ENCODE measurements at regions not wholly inside any gene's neighbourhood (a gene's known extent, or its start where the extent isn't known, plus 50 kb on each side); places are given as distances from the start of the nearest gene placed in this dataset.
"Not testable (repeated sequence)": the region's sequence is repeated elsewhere in the genome, so short reads cannot be mapped to it uniquely, and the experiment has no call there.

DNA sequence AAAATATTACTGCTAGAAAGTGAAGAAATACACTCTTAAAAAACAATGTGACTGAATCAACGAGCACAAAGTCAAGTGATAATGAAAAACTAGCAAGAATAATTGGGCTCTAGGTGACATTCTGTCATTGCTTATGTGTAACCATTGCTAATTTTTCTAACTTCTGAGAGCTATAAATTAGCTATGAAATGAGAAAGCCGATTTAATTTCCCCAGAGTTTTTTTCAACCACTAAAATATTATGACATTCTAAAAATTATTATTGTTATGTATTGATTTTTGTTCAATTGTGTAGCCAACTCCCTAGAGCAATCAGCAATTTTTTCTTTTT, 458.6 kb upstream of the ATXN8OS start:
- DNase-seq (ENCODE audit: low spot score): no peak

GRCh38 chr13:69648340-69649062, 459.1 kb upstream of the ATXN8OS start:
- DNase-seq (ENCODE audit: low spot score): no peak

DNA sequence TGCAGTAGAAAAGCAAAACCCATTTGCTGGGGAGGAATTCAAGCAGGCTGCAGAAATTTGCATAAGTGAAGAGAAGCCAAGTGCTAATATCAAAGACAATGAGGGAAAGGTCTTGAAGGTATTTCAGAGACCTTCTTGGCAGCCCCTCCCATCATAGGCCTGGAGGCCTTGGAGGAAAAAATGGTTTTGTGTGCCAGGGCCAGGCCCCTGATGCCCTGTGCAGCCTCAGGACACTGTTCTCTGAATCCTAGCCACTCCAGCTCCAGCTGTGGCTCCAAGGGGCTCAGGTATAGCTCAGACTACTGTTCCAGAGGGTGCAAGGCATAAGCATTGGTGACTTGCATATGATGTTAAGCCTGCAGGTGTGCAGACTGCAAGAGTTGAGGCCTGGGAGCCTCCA, 463.2 kb upstream of the ATXN8OS start:
- no peak for DNase-seq (ENCODE audit: low spot score)

DNA sequence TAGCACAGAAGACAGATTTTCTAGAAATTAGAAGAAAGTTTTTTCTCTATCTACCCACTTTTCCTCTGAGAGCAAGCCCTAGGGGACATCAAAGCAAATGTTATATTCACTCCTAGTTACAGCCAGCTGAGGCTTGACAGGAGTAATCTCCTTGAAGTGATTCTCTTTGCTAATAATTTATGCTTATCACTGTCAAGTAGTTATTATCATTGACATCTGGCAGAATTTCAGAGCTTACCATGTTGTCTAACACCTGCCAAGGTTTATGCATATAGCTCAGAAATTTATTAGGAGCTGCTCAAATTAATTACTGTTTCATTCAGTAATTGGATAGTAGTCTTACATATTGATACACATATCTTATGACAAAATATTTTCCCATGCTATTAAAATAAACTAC, 465.9 kb upstream of the ATXN8OS start:
- no peak for DNase-seq (ENCODE audit: low spot score)

GRCh38 chr13:69633044-69633443, 474.6 kb upstream of the ATXN8OS start:
- no peak for DNase-seq (ENCODE audit: low spot score)

- DNase-seq (ENCODE audit: low spot score): no peak
Measured at GRCh38 chr13:69623973-69624372, 483.7 kb upstream of the ATXN8OS start.

- DNase-seq (ENCODE audit: low spot score): no peak
Measured at GRCh38 chr13:69619651-69620050, 488.0 kb upstream of the ATXN8OS start.

- no peak for DNase-seq (ENCODE audit: low spot score)
Measured at GRCh38 chr13:69618838-69619237, 488.8 kb upstream of the ATXN8OS start.

GRCh38 chr13:69618393-69618792, 489.2 kb upstream of the ATXN8OS start:
- DNase-seq (ENCODE audit: low spot score): no peak

DNA sequence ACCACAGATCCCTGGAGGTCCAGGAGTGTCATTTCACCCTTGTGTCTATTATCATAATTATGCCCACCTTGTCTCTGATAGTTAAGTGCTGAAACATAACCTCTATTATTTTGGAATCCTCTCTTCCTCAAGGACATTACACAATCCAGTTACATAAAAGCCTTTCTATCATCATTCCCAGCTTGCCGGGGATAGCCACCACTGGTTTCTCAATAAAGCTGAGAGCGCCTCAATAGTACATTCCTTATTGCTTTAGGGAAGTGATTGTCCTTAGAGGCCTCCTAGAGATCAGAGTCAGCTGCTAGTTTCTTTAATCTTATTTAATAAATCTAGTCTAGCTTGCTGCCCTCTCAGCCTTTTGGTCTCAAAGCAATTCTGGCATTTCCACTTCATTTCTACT, 490.0 kb upstream of the ATXN8OS start:
- DNase-seq (ENCODE audit: low spot score): no peak

DNA sequence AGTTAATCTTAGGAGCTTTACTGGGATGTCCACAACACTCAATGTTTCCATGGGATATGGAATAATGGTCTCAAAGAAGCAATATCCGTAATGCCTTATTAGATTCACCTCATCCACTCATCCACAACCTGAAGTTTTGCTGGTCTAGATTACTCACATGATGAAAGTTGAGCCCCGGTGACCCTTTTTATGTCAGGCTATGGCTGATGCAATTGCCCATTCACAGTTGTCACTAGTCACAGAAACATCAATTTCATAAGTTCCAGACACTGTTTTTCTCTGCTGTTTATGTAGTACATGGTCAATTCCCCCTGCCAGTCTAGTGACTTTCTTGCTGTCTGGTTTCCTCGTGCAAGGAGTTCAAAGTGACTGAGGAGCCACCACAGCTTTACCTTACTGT, 491.2 kb upstream of the ATXN8OS start:
- no peak for DNase-seq (ENCODE audit: low spot score)

DNA sequence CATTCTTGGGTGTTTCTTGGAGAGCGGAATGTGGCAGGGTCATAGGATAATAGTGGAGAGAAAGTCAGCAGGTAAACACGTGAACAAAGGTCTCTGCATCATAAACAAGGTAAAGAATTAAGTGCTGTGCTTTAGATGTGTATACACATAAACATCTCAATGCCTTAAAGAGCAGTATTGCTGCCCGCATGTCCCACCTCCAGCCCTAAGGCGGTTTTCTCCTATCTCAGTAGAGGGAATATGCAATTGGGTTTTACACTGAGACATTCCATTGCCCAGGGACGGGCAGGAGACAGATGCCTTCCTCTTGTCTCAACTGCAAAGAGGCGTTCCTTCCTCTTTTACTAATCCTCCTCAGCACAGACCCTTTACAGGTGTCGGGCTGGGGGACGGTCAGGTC, 492.6 kb upstream of the ATXN8OS start:
- not testable (repeated sequence) for DNase-seq (ENCODE audit: low spot score)

GRCh38 chr13:69604698-69605097, 502.9 kb upstream of the ATXN8OS start:
- DNase-seq (ENCODE audit: low spot score): no peak

DNA sequence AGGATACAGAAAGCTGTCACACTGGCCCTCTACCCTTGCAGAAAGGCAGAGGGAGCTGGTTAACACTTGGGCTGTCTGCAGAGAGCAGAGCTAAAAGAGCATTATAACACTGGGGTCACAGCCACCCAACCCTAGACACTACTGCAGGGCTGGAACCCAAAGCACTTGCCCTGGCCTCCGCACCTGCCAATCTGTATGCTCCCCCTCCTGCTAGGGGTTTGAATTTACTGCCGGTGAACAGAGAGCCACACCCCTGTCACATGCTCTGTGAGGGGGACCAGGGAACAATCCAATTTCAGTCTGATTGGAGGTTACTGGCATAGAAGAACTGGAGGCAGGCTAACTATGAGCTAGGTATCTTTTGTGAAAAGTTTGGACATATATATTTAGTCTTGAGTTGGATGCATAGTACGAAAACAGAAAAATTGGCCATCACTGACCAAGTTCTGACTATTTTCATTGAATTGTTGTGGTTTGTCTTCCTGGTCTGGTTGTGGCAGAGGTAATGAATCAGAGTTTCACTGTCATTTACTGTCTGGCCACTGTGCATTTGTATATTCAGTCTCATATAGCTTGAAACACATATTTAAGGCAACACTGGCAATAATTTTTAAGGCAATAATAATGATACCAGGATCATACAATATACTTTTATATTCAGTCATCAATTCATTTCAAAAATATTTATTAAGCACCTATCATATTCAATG, 504.3 kb upstream of the ATXN8OS start:
- no peak for DNase-seq (ENCODE audit: low spot score)

DNA sequence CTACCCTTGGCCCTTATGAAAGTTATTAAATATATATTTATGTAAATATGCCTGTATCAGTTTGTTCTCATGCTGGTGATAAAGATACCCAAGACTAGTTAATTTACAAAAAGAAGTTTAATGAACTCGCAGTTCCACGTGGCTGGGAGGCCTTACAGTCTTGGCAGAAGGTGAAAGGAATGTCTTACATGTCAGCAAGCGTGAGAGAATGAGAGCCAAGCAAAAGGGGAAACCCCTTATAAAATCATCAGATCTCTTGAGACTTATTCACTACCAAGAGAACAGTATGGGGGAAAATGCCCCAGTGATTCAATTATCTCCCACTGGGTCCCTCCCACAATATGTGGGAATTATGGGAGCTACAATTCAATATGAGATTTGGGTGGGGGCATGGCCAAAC, 506.0 kb upstream of the ATXN8OS start:
- DNase-seq (ENCODE audit: low spot score): no peak

DNA sequence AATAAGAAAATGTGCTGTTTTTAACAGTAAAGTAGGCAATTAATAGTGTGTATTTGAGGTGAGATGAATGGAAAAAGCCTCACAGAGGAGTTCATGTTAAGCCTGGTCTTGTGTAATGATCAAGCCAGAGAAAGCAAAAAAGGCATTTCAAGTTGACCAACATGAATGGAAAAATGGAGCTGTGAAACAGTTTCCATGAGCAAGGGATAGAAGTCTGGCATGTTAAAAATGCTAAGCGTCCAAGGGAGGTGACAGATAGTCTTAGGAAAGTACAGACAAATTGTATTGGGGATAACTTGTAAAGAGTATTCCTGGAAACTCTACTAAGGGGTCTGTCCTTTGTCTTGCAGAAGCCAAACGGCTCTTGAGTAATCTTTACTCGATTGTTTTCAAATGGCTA, 506.8 kb upstream of the ATXN8OS start:
- DNase-seq (ENCODE audit: low spot score): no peak

DNA sequence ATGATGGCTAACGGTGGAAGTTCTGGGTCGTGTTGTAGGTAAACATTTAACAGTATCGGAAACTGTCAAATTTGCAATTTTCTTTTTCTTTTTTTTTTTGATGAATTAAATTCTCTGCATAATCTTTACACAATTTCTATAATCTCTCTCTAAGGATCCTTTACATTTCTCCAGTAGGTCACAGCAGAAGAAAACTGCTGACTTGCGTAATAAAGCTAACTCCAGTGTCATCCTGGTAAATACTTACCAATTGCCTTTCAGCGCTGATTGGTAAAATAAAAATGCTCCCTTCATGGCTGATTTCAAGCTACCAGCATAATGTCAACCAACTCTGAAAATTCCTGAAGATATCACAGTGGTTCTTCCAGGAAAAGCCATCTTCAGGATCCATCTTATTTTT, 510.5 kb upstream of the ATXN8OS start:
- DNase-seq (ENCODE audit: low spot score): no peak

GRCh38 chr13:69595181-69595580, 512.4 kb upstream of the ATXN8OS start:
- no peak for DNase-seq (ENCODE audit: low spot score)

- DNase-seq (ENCODE audit: low spot score): no peak
Measured at GRCh38 chr13:69591437-69591836, 516.2 kb upstream of the ATXN8OS start.

- DNase-seq (ENCODE audit: low spot score): no peak
Measured at GRCh38 chr13:69589531-69590235, 517.9 kb upstream of the ATXN8OS start.

GRCh38 chr13:69585656-69586055, 522.0 kb upstream of the ATXN8OS start:
- DNase-seq (ENCODE audit: low spot score): no peak

- no peak for DNase-seq (ENCODE audit: low spot score)
Measured at GRCh38 chr13:69580255-69580654, 527.4 kb upstream of the ATXN8OS start.

GRCh38 chr13:69579351-69579750, 528.3 kb upstream of the ATXN8OS start:
- no peak for DNase-seq (ENCODE audit: low spot score)

All from GM03348 (cell line).